RWPE1 (cell line): ENCODE measurements at regions not wholly inside any gene's neighbourhood (a gene's known extent, or its start where the extent isn't known, plus 50 kb on each side); places are given as distances from the start of the nearest gene placed in this dataset.

Experiments
- CTCF ChIA-PET: fragments of 350-600 bp; sonication (Branson Sonifier 250); formaldehyde crosslinking; extraction: SDS; loops from one replicate; lab custom pipeline; 2021; lab: Yijun Ruan, JAX
- POLR2A ChIA-PET: fragments of 400-600 bp; formaldehyde crosslinking; extraction: SDS; loops from one replicate; lab custom pipeline; 2020; ENCODE audit warnings: antibody characterized with exemption; ENCODE audit not compliant: low non-redundant PET; lab: Yijun Ruan, JAX
- DNase-seq: peaks from one replicate; pipeline ENCODE4 v3.0.0; 2012; ENCODE audit warnings: low spot score
- H3K27ac ChIP-seq: fragments of 450-650 bp; 2 replicates; pipeline ENCODE4 v1.5.1; 2017
- TF ChIP-seq, protein P1 (sequence below): fragments of 450-650 bp; conservative IDR thresholded peaks from 2 replicates; pipeline ENCODE4 v1.5.1; 2017; ENCODE audit warnings: low read depth, mild to moderate bottlenecking

DNA sequence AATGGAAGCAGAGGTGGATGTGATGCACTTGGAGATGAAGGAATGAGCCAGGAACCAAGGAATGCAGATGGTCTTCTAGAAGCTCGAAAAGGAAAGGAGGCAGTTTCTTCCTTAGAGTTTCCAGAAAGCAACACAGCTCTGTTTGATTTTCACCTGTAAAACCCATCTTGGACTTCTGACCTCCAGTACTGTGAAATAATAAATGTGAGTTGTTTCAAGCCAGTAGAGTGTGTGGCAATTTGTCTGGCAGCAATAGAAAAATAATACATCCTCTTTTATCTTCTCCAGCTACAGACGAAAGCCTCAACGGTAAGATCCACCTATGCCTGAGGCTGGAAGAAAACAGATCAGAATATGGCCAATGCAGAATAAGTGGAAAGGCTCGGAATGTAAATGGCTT, 199.7 kb downstream of the HINT1 start:
- TF ChIP-seq, protein P1, sequence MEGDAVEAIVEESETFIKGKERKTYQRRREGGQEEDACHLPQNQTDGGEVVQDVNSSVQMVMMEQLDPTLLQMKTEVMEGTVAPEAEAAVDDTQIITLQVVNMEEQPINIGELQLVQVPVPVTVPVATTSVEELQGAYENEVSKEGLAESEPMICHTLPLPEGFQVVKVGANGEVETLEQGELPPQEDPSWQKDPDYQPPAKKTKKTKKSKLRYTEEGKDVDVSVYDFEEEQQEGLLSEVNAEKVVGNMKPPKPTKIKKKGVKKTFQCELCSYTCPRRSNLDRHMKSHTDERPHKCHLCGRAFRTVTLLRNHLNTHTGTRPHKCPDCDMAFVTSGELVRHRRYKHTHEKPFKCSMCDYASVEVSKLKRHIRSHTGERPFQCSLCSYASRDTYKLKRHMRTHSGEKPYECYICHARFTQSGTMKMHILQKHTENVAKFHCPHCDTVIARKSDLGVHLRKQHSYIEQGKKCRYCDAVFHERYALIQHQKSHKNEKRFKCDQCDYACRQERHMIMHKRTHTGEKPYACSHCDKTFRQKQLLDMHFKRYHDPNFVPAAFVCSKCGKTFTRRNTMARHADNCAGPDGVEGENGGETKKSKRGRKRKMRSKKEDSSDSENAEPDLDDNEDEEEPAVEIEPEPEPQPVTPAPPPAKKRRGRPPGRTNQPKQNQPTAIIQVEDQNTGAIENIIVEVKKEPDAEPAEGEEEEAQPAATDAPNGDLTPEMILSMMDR, result no peak

DNA sequence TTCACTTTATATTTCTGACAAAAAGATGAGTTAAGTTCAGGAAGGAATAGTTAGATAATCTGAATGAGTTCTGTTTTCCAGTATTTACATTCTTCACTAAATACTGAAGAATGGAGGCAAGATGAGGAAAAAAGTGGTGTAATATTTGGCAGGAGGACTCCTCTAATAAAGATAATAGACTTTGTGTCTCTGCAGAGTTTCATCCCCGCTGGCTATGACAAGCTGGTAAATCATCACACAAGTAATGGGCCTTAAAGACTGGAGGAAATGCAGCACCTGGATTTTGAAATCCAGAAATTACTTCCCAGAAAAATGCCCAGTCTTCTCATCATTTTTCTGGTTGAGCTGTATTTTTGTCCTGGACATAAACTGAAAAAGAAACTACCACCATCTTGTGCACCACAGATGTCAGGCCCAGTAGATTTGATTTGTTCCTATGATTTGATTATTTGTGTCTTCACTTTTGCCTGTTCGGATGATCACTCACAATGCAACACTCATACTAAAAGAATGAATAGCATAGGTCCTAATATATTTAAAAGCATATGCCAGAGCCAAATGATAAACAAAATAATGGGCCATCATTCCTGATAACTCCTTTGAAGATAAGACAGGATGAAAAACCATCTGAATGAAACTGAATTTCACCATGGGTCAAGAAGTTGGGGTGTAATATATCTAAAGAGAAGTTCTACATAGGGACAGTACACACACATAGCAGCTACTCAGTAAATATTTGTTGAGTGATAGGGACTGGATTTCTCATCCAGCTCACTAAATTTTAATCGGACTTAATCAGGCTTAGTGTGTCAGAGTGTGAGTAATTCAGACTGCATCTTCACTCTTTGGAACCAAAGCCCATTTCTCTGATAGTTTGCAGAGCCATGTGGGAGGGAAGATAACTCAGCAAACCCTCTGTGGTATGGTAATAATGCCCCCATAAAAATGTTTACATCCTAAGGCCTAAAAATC, 200.5 kb downstream of the HINT1 start:
- no peak for DNase-seq
- TF ChIP-seq, protein P1, result no peak
- CTCF ChIA-PET, result no interaction called here
- POLR2A ChIA-PET, result no interaction called here
- no peak overlapping the region for H3K27ac ChIP-seq

More for the DNA sequence above, 199.7 kb downstream of the HINT1 start:
- H3K27ac ChIP-seq, result no peak overlapping the region
- POLR2A ChIA-PET, result no interaction called here
- no peak for DNase-seq
- CTCF ChIA-PET, result no interaction called here

DNA sequence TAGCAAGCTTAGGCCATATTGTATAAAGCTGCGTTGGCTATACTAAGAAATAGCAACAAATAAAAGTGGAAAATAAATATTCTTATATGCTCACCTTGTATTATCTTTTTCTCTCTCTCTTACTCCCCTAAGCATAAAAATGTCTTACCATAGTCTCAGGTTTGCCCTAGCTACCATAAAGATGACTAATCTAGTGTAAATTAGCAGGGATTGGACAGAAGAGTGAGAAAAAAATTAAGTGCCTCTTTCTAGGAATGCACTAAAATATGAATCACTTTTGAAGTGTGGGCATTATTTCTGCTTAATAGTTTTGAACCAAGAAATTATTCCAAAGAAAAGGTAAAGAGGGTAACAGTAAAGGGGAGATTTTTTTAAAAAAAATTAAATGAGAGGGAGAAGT, 201.3 kb downstream of the HINT1 start:
- POLR2A ChIA-PET, result no interaction called here
- CTCF ChIA-PET, result no interaction called here
- no peak overlapping the region for H3K27ac ChIP-seq
- peak; percentile 76 for DNase-seq
- TF ChIP-seq, protein P1, result no peak

DNA sequence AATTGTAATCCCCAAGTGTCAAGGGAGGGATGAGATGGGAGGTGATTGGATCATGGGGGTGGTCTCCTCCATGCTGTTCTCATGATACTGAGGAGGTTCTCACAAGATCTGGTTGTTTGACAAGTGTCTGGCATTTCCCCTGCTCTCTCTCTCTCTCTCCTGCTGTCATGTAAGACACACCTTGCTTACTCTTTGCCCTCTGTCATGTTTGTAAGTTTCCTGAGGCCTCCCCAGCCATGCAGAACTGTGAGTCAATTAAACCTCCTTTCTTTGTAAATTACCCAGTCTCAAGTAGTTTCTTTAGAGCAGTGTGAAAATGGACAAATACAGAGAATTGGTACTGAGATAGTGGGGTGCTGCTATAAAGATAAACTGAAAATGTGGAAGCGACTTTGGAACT, 207.9 kb downstream of the HINT1 start:
- ChIA-PET POLR2A (no interaction called here), CTCF (no interaction called here)
- TF ChIP-seq, protein P1, result no peak
- no peak for DNase-seq
- no peak overlapping the region for H3K27ac ChIP-seq

DNA sequence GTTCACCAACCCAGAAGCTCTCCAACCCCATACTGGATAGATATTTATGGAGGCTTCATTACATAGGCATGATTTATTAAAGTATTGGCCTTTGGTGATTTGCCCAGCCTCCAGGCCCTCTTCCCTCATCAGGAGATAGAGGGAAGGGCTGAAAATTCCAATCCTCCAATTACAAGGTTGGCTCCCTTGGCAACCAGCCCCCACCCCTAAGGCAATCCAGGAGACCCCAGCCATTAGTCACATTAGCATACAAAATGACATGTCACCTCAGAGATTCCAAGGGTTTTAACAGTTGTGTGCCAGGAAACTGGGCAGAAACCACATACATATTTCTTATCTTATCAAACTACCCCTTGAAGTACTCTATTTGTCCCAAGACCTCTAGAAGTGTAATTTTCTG, 210.0 kb downstream of the HINT1 start:
- no peak overlapping the region for H3K27ac ChIP-seq
- no peak for DNase-seq
- ChIA-PET POLR2A (no interaction called here), CTCF (no interaction called here)
- TF ChIP-seq, protein P1, result no peak

DNA sequence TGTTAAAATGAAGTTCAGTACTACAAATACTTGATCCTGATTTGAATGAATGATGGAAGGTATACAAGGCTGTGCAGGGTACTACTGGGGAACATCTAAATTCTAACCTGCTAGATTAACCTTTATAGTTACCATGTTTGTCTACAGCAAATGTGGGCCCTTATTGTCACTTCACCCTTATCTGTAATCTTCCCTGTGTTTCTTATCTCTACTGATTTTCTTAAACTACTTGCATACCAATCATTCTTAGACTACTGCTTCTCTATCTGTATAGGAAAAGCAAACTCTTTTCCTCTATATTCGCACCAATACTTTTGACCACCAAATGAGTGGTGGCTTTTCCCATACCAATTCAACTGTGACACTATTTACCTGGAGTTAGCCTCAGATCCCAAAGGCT, 210.7 kb downstream of the HINT1 start:
- TF ChIP-seq, protein P1, result no peak
- no peak for DNase-seq
- ChIA-PET POLR2A (no interaction called here), CTCF (interaction anchor here (1.0 kb wide), 1 partner anchor 69 kb away, joined by 3 read pairs; no protein-coding TSS in a partner anchor)
- H3K27ac ChIP-seq, result no peak overlapping the region
